Keratinocyte (primary cell): ENCODE measurements at regions not wholly inside any gene's neighbourhood (a gene's known extent, or its start where the extent isn't known, plus 50 kb on each side); places are given as distances from the start of the nearest gene placed in this dataset.

Experiments used
- DNase-seq: peaks from one replicate; pipeline ENCODE4 v3.0.0-alpha.2; 2011; ENCODE audit warnings: low read depth, missing footprints, low spot score
- FAIRE-seq: peaks from 2 replicates; lab custom pipeline; 2011; peaks lifted over from hg19 to GRCh38; lab: Jason Lieb, UNC
- H2AFZ ChIP-seq: 2 replicates; pipeline ENCODE4 v1.6.0; 2012; ENCODE audit warnings: low read length, control low read depth, inconsistent platforms; ENCODE audit not compliant: control insufficient read depth
- H3K27ac ChIP-seq: 2 replicates; pipeline ENCODE4 v1.5.1; 2011; ENCODE audit warnings: low read length; ENCODE audit not compliant: control insufficient read depth, insufficient read depth
- H3K27me3 ChIP-seq: 3 replicates; pipeline ENCODE4 v1.6.0; 2011; ENCODE audit warnings: low read length; ENCODE audit not compliant: control insufficient read depth, insufficient read depth; ENCODE audit errors: extremely low read depth
- H3K36me3 ChIP-seq, 2 experiments: 2 replicates in 1 of 2; 3 replicates in 1 of 2; pipeline ENCODE4 v1.5.1; 2011; ENCODE audit warnings: low read length in 2 of 2, mild to moderate bottlenecking in 1 of 2; ENCODE audit not compliant: control insufficient read depth in 2 of 2, insufficient read depth in 2 of 2; ENCODE audit errors: extremely low read depth in 1 of 2
- H3K4me1 ChIP-seq: 3 replicates; pipeline ENCODE4 v1.5.1; 2011; ENCODE audit warnings: low read length; ENCODE audit not compliant: control insufficient read depth, insufficient read depth; ENCODE audit errors: extremely low read depth
- H3K4me2 ChIP-seq: 3 replicates; pipeline ENCODE4 v1.6.0; 2011; ENCODE audit warnings: low read depth, low read length; ENCODE audit not compliant: control insufficient read depth, insufficient read depth; ENCODE audit errors: extremely low read depth
- H3K4me3 ChIP-seq, 3 experiments: fragments of 200-600 bp in 1 of 3; sonication (generic) in 1 of 3; 2 replicates in 2 of 3; 3 replicates in 1 of 3; pipeline ENCODE4 v1.5.1; 2011 to 2016; ENCODE audit warnings: low read length in 3 of 3, mild to moderate bottlenecking in 3 of 3, control low read depth in 2 of 3, inconsistent platforms in 1 of 3, low read depth in 1 of 3, mixed read lengths in 1 of 3, mixed run types in 1 of 3, moderate library complexity in 1 of 3; ENCODE audit not compliant: control insufficient read depth in 2 of 3, insufficient read depth in 2 of 3; ENCODE audit errors: extremely low read depth in 1 of 3
- H3K79me2 ChIP-seq: 2 replicates; pipeline ENCODE4 v1.6.0; 2012; ENCODE audit warnings: low read length; ENCODE audit not compliant: control insufficient read depth, insufficient read depth
- H3K9ac ChIP-seq: 3 replicates; pipeline ENCODE4 v1.6.0; 2011; ENCODE audit warnings: low read length; ENCODE audit not compliant: control insufficient read depth, insufficient read depth; ENCODE audit errors: extremely low read depth
- H3K9me1 ChIP-seq: 3 replicates; pipeline ENCODE4 v1.6.0; 2011; ENCODE audit warnings: low read length; ENCODE audit not compliant: control insufficient read depth, insufficient read depth; ENCODE audit errors: extremely low read depth
- H3K9me3 ChIP-seq: 2 replicates; pipeline ENCODE4 v1.5.1; 2012; ENCODE audit warnings: low read depth, low read length; ENCODE audit not compliant: control insufficient read depth
- H4K20me1 ChIP-seq: 3 replicates; pipeline ENCODE4 v1.6.0; 2011; ENCODE audit warnings: low read length; ENCODE audit not compliant: control insufficient read depth, insufficient read depth; ENCODE audit errors: extremely low read depth
- CTCF ChIP-seq, 3 experiments: IDR thresholded peaks in 1 of 3; conservative IDR thresholded peaks in 1 of 3; optimal IDR thresholded peaks in 1 of 3; 2 replicates in 2 of 3; 3 replicates in 1 of 3; pipeline versions ENCODE3 to v1.5.1; 2011; ENCODE audit warnings: low read length in 3 of 3, mild to moderate bottlenecking in 3 of 3, moderate library complexity in 2 of 3, control low read depth in 1 of 3, inconsistent platforms in 1 of 3; ENCODE audit not compliant: insufficient read depth in 2 of 3; ENCODE audit errors: extremely low read depth in 1 of 3
- EZH2 ChIP-seq: IDR thresholded peaks from one replicate; pipeline ENCODE4 v1.6.1; 2012; ENCODE audit warnings: inconsistent platforms, mild to moderate bottlenecking, low read length, moderate library complexity
- dilution Hi-C: fragments of 300-500 bp; cut with MboI; formaldehyde crosslinking; loops from one replicate; pipeline ENCODE4 v1.7.0; 2020; ENCODE audit warnings: low sequenced_read_pairs; ENCODE audit not compliant: extremely low pct_ligation_motif_present

- no peak for DNase-seq
- no peaks in the 10 kb centered on the region for H3K36me3 ChIP-seq
- no peak overlapping the region for H3K9ac ChIP-seq
- no peak overlapping the region for H3K4me2 ChIP-seq
- H3K9me1 ChIP-seq, result no peaks in the 10 kb centered on the region
- no peaks in the 10 kb centered on the region for H3K4me1 ChIP-seq
- H3K9me3 ChIP-seq, result no peaks in the 10 kb centered on the region
- H3K79me2 ChIP-seq, result no peaks in the 10 kb centered on the region
- no peak for FAIRE-seq
- no peak overlapping the region for H3K27ac ChIP-seq
- H2AFZ ChIP-seq, result no peak overlapping the region
- H4K20me1 ChIP-seq, result no peaks in the 10 kb centered on the region
- dilution Hi-C loops, result no loop called here
- no peaks in the 10 kb centered on the region for H3K27me3 ChIP-seq
- TF ChIP-seq EZH2 (no peak), CTCF (optimal IDR thresholded peaks at IDR 0.05 in 1 of 3, IDR thresholded peaks at IDR 0.05 in 1 of 3, conservative IDR thresholded peaks at IDR 0.05 in 1 of 3; ENCODE audit: extremely low read depth in 1 of 3, insufficient read depth in 2 of 3, low read length in 3 of 3) (no peak)
- no peak overlapping the region for H3K4me3 ChIP-seq
Observed at GRCh38 chr16:49923411-49923810, 67.5 kb upstream of the ZNF423 start.

DNA sequence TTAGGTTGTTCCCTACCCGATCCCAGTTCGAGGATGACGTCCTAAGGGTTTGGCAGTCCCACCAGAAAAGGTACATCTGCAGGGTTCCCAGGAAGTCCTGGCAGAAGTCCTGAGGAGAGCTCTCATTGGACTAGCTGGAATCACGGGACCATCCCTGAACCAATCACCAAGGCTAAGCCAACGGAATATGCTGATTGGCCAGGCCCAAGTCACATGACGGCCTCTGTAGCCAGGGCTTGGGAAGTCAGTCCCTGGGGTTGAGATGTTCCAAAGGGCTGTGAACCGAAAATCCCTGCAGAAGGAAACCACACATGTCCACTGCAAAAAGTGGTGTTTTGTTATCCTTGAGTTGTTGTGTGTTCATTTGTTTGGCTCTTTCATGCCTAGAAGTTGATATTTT is 68.2 kb upstream of the ZNF423 start:
- Histone ChIP-seq H4K20me1 (no peaks in the 10 kb centered on the region), H3K9ac (no peak overlapping the region), H3K4me1 (no peaks in the 10 kb centered on the region), H3K27ac (no peak overlapping the region), H3K9me1 (no peaks in the 10 kb centered on the region), H2AFZ (no peak overlapping the region), H3K4me3 (no peak overlapping the region), H3K27me3 (no peaks in the 10 kb centered on the region), H3K9me3 (no peaks in the 10 kb centered on the region), H3K4me2 (no peak overlapping the region), H3K36me3 (no peaks in the 10 kb centered on the region), H3K79me2 (no peaks in the 10 kb centered on the region)
- FAIRE-seq (no peak), DNase-seq (no peak)
- TF ChIP-seq EZH2 (no peak), CTCF (optimal IDR thresholded peaks at IDR 0.05 in 1 of 3, IDR thresholded peaks at IDR 0.05 in 1 of 3, conservative IDR thresholded peaks at IDR 0.05 in 1 of 3; ENCODE audit: extremely low read depth in 1 of 3, insufficient read depth in 2 of 3, low read length in 3 of 3) (no peak)
- dilution Hi-C loops, result no loop called here
